ENCODE measurements at regions not wholly inside any gene's neighbourhood (a gene's known extent, or its start where the extent isn't known, plus 50 kb on each side); places are given as distances from the start of the nearest gene placed in this dataset.
A peak's percentile ranks its signal among the peaks of the same experiment; 100 is the strongest.
"Not testable (repeated sequence)": the region's sequence is repeated elsewhere in the genome, so short reads cannot be mapped to it uniquely, and the experiment has no call there.

GRCh38 chr5:168092209-168093185 lies 198.9 kb upstream of the WWC1 start:
- FAIRE-seq (no peak), DNase-seq (ENCODE audit: extremely low spot score, insufficient read length, low read depth) (no peak)

GRCh38 chr5:168093200-168093910 lies 198.1 kb upstream of the WWC1 start:
- no peak for FAIRE-seq
- DNase-seq (ENCODE audit: extremely low spot score, insufficient read length, low read depth) = no peak

- DNase-seq (ENCODE audit: extremely low spot score, insufficient read length, low read depth) (no peak), FAIRE-seq (no peak)
Measured at GRCh38 chr5:168096525-168096924, 194.9 kb upstream of the WWC1 start.

GRCh38 chr5:168097876-168098653 lies 193.4 kb upstream of the WWC1 start:
- DNase-seq (ENCODE audit: extremely low spot score, insufficient read length, low read depth) (no peak), FAIRE-seq (no peak)

GRCh38 chr5:168101352-168101751 lies 190.1 kb upstream of the WWC1 start:
- no peak for DNase-seq (ENCODE audit: extremely low spot score, insufficient read length, low read depth)
- FAIRE-seq = no peak

- not testable (repeated sequence) for FAIRE-seq; DNase-seq (ENCODE audit: extremely low spot score, insufficient read length, low read depth)
Measured at GRCh38 chr5:168103018-168103417, 188.4 kb upstream of the WWC1 start.

GRCh38 chr5:168104350-168104749 lies 187.1 kb upstream of the WWC1 start:
- FAIRE-seq (no peak), DNase-seq (ENCODE audit: extremely low spot score, insufficient read length, low read depth) (no peak)

GRCh38 chr5:168104811-168105481 lies 186.5 kb upstream of the WWC1 start:
- DNase-seq (ENCODE audit: extremely low spot score, insufficient read length, low read depth) = no peak

GRCh38 chr5:168106008-168106761 lies 185.3 kb upstream of the WWC1 start:
- no peak for DNase-seq (ENCODE audit: extremely low spot score, insufficient read length, low read depth)
- no peak for FAIRE-seq

More at GRCh38 chr5:168104811-168105481, 186.5 kb upstream of the WWC1 start:
- no peak for FAIRE-seq

- DNase-seq (ENCODE audit: extremely low spot score, insufficient read length, low read depth) (no peak), FAIRE-seq (no peak)
Measured at GRCh38 chr5:168109441-168109840, 182.0 kb upstream of the WWC1 start.

- no peak for FAIRE-seq
- DNase-seq (ENCODE audit: extremely low spot score, insufficient read length, low read depth) = no peak
Measured at GRCh38 chr5:168110384-168110783, 181.1 kb upstream of the WWC1 start.

GRCh38 chr5:168110870-168111832 lies 180.3 kb upstream of the WWC1 start:
- DNase-seq (ENCODE audit: extremely low spot score, insufficient read length, low read depth) = no peak

GRCh38 chr5:168114444-168115017 lies 176.9 kb upstream of the WWC1 start:
- DNase-seq (ENCODE audit: extremely low spot score, insufficient read length, low read depth) (peak; percentile 14), FAIRE-seq (peak; percentile 72)

More at GRCh38 chr5:168110870-168111832, 180.3 kb upstream of the WWC1 start:
- FAIRE-seq = no peak

GRCh38 chr5:168117469-168117868 lies 174.0 kb upstream of the WWC1 start:
- DNase-seq (ENCODE audit: extremely low spot score, insufficient read length, low read depth) = no peak
- no peak for FAIRE-seq

- FAIRE-seq = no peak
Measured at GRCh38 chr5:168118042-168118668, 173.3 kb upstream of the WWC1 start.

GRCh38 chr5:168120401-168121137 lies 170.9 kb upstream of the WWC1 start:
- FAIRE-seq = no peak
- no peak for DNase-seq (ENCODE audit: extremely low spot score, insufficient read length, low read depth)

More at GRCh38 chr5:168118042-168118668, 173.3 kb upstream of the WWC1 start:
- DNase-seq (ENCODE audit: extremely low spot score, insufficient read length, low read depth) = no peak

All from GM18507 (cell line).